Activated naive CD8-positive, alpha-beta T cell (primary cell): ENCODE measurements at regions not wholly inside any gene's neighbourhood (a gene's known extent, or its start where the extent isn't known, plus 50 kb on each side); places are given as distances from the start of the nearest gene placed in this dataset.

Source experiments
- H3K27ac Mint-ChIP-seq: one replicate; pipeline ENCODE4 v1.8.0; 2021; ENCODE audit warnings: mixed read lengths
- H3K27me3 Mint-ChIP-seq: one replicate; pipeline ENCODE4 v1.8.0; 2021; ENCODE audit warnings: mixed read lengths
- H3K36me3 Mint-ChIP-seq: one replicate; pipeline ENCODE4 v1.8.0; 2021; ENCODE audit warnings: mixed read lengths
- H3K4me1 Mint-ChIP-seq: one replicate; pipeline ENCODE4 v1.8.0; 2021; ENCODE audit warnings: low read depth, mixed read lengths
- H3K4me3 Mint-ChIP-seq: one replicate; pipeline ENCODE4 v1.8.0; 2021; ENCODE audit warnings: mild to moderate bottlenecking, mixed read lengths
- H3K9me3 Mint-ChIP-seq: one replicate; pipeline ENCODE4 v1.8.0; 2021; ENCODE audit warnings: low read depth, mixed read lengths

DNA sequence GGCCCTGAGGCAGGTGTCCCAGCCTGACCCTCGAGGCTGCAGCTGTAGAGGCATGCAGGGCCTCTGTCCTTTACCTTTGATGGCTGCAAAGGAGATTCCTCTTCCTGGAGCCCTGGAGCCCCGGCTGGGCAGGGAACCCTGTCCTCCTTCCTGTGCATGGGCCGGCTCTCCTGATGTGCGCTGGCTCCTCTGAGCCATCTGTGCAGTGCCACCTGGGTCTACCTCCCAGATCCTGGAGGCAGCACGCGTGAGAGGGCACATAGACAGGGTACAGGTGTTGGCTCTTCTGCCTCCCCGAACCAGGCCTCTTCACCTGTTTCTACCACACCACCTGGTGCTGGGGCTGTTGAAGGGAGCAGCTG is 115.1 kb downstream of the BEGAIN start:
- H3K36me3 Mint-ChIP-seq = peaks cover 8% of the 10 kb centered on the region
- H3K27me3 Mint-ChIP-seq = no peaks in the 10 kb centered on the region
- H3K4me3 Mint-ChIP-seq = no peak overlapping the region
- no peaks in the 10 kb centered on the region for H3K9me3 Mint-ChIP-seq
- no peak overlapping the region for H3K27ac Mint-ChIP-seq
- peaks cover 7% of the 10 kb centered on the region for H3K4me1 Mint-ChIP-seq

GRCh38 chr14:100472491-100472890 is 114.7 kb downstream of the BEGAIN start:
- H3K9me3 Mint-ChIP-seq = no peaks in the 10 kb centered on the region
- no peaks in the 10 kb centered on the region for H3K27me3 Mint-ChIP-seq
- H3K36me3 Mint-ChIP-seq = peaks cover 8% of the 10 kb centered on the region
- H3K27ac Mint-ChIP-seq = no peak overlapping the region
- peaks cover 7% of the 10 kb centered on the region for H3K4me1 Mint-ChIP-seq
- no peak overlapping the region for H3K4me3 Mint-ChIP-seq

DNA sequence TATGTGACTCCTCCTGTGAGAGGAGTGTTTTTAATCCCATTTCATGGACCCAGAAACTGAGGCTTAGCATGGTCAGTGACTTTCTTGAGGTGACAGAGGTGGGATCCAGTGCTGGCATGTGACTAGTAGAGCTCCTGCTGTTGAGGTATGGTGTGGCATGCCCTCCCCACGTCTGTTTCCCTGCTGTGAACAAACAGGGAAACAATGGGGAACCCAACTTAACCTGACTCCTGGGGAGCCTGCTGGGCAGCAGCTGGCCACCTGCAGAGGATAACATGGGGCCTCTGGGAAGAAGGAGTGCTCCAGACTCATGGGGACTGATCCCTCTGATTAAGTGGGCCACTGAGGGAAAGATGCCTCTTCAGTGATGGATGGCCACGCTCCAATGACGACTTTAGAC is 114.0 kb downstream of the BEGAIN start:
- Mint-ChIP-seq H3K36me3 (peaks cover 8% of the 10 kb centered on the region), H3K9me3 (no peaks in the 10 kb centered on the region), H3K27ac (no peak overlapping the region), H3K4me1 (peaks cover 7% of the 10 kb centered on the region), H3K27me3 (no peaks in the 10 kb centered on the region), H3K4me3 (no peak overlapping the region)

DNA sequence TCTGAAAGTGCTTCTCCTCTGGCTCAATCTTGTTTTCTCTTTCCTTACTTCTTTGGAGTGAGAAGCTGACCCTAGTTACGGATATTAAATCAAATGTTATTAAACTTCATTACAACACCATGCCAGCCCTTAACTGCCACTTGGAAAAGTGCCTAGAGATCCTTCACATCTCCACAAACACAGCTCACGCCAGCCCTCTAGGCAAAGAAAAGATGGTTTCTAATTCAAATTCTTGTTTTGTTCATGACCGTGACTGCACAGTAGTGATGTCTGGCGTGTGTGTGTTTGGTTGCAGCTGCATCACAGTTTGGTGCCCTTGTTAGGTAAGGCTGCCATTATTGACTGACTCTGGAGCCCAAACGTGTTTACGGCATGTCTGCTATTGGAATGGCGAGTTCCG is 113.0 kb downstream of the BEGAIN start:
- Mint-ChIP-seq H3K4me3 (no peak overlapping the region), H3K9me3 (no peaks in the 10 kb centered on the region), H3K4me1 (peaks cover 7% of the 10 kb centered on the region), H3K36me3 (peaks cover 8% of the 10 kb centered on the region), H3K27me3 (no peaks in the 10 kb centered on the region), H3K27ac (no peak overlapping the region)

- Mint-ChIP-seq H3K4me3 (no peak overlapping the region), H3K27ac (no peak overlapping the region), H3K36me3 (peaks cover 6% of the 10 kb centered on the region), H3K9me3 (no peaks in the 10 kb centered on the region), H3K27me3 (no peaks in the 10 kb centered on the region), H3K4me1 (peaks cover 2% of the 10 kb centered on the region)
Observed at GRCh38 chr14:100475268-100475667, 111.9 kb downstream of the BEGAIN start.

- H3K27ac Mint-ChIP-seq = no peak overlapping the region
- no peak overlapping the region for H3K4me3 Mint-ChIP-seq
- no peaks in the 10 kb centered on the region for H3K9me3 Mint-ChIP-seq
Observed at GRCh38 chr14:100476012-100476822, 111.0 kb downstream of the BEGAIN start.

GRCh38 chr14:100484531-100485267 is 102.5 kb downstream of the BEGAIN start:
- Mint-ChIP-seq H3K4me3 (no peak overlapping the region), H3K27me3 (no peaks in the 10 kb centered on the region), H3K27ac (no peak overlapping the region), H3K9me3 (no peaks in the 10 kb centered on the region), H3K36me3 (peaks cover 21% of the 10 kb centered on the region), H3K4me1 (peaks cover 26% of the 10 kb centered on the region)

More at GRCh38 chr14:100476012-100476822, 111.0 kb downstream of the BEGAIN start:
- Mint-ChIP-seq H3K27me3 (no peaks in the 10 kb centered on the region), H3K36me3 (peaks cover 6% of the 10 kb centered on the region), H3K4me1 (peaks cover 2% of the 10 kb centered on the region)

DNA sequence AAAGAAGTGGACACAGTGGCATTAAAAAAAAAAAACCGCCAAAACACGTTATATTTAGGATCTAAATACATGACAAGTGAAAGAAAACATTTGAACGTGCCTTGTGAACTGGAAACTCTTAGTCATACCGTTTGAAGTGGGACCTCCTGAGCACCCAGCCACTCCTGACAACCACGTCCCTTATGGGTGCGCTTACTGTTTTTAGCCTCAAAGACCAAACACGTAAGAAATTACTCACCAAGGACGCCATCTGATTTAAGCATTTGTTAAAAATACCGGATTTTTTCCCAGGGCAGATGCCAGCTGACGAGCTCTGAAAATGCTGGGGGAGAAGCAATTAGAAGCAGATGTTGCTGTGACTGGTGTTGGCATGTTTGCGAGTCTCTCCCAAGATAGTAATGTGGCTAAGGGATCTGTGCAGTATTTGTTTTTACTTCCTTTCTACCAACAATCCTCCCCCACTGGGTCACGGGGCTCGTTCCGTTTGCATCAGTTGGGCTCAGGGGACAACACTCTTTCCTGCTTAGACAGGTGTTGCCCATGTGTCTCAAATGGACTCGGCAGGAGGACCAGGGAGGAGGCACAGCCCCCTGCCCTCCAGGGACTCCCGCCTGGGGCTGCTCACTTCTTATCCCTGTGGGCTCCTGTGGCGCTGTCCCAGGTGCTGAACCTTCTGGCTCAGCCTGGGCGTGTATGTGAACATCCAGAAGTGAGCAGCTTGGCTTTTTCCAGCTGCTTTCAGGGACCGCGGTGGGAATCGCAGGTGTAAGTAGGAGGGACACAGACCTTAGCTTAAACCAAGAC is 101.0 kb downstream of the BEGAIN start:
- no peak overlapping the region for H3K4me3 Mint-ChIP-seq
- H3K36me3 Mint-ChIP-seq = peaks cover 21% of the 10 kb centered on the region
- no peak overlapping the region for H3K27ac Mint-ChIP-seq
- H3K4me1 Mint-ChIP-seq = peaks cover 26% of the 10 kb centered on the region
- H3K9me3 Mint-ChIP-seq = no peaks in the 10 kb centered on the region
- H3K27me3 Mint-ChIP-seq = no peaks in the 10 kb centered on the region
